ENCODE measurements at regions not wholly inside any gene's neighbourhood (a gene's known extent, or its start where the extent isn't known, plus 50 kb on each side); places are given as distances from the start of the nearest gene placed in this dataset.

DNA sequence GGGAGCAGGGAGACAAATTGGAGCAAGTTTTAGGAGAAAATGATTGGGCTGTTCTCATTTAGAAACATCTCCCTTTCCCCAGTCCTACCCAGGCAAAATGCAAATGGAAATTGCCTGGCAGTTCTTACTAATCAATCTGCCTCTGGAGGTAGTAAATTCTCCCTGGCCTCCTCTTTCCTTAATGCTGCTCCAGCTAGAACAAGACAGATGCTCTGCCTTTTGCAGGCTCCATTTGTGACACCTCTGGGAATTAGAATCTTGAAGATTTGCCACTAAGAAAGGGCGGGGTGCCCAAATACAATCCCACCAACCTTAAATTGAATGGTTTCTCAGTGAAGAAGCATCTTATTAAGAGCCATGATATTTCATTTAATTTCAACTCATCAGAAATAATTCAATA, 377.7 kb upstream of the CDH11 start:
- no peak overlapping the region for H2AFZ ChIP-seq (ENCODE audit: low read depth, low read length)
- no peaks in the 10 kb centered on the region for H3K36me3 Mint-ChIP-seq (ENCODE audit: low read depth, unreplicated experiment)
- no peak for FAIRE-seq

DNA sequence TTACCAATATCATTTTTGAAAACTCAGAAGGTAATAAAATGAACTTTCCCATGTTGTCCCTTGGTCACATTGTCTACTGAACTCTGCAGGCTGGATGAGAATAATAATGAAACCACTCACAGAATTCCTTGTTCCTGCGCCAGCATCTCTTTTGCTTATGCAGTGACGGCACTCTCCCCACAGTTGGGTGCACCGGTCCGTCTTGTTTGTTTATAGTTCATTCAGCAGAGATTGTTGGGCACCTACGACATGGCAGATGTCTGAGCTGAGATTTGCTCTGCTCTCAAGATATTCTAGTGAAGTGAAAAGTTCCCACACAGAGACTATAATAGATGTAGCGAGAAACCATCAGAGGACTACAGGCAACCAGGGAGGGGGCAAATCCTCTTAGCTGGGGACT, 375.7 kb upstream of the CDH11 start:
- Histone ChIP-seq H3K9ac (ENCODE audit: low read length) (peak overlapping the region; percentile 59), H3K79me2 (ENCODE audit: insufficient read depth, low read length) (no peaks in the 10 kb centered on the region), H3K27ac (ENCODE audit: low read depth, low read length) (peak overlapping the region; percentile 34), H4K20me1 (ENCODE audit: insufficient read depth, low read length) (no peaks in the 10 kb centered on the region), H2AFZ (ENCODE audit: low read depth, low read length) (peak overlapping the region; percentile 42), H3K4me1 (ENCODE audit: insufficient read depth, low read length) (peaks cover 7% of the 10 kb centered on the region), H3K4me2 (ENCODE audit: low read length) (peak overlapping the region; percentile 78), H3K9me3 (ENCODE audit: insufficient read depth, low read depth, low read length) (no peaks in the 10 kb centered on the region), H3K27me3 (ENCODE audit: insufficient read depth, low read length) (no peaks in the 10 kb centered on the region), H3K4me3 (ENCODE audit: insufficient read depth, low read depth, low read length) (peak overlapping the region; percentile 8), H3K36me3 (ENCODE audit: insufficient read depth, low read length) (no peaks in the 10 kb centered on the region)
- no peaks in the 10 kb centered on the region for H3K36me3 Mint-ChIP-seq (ENCODE audit: low read depth, unreplicated experiment)
- peak; percentile 79 for DNase-seq (ENCODE audit: low read depth)
- H3K27me3 Mint-ChIP-seq (ENCODE audit: low read depth, unreplicated experiment), result peaks cover 4% of the 10 kb centered on the region
- FAIRE-seq, result no peak
- H3K27ac Mint-ChIP-seq (ENCODE audit: unreplicated experiment), result no peak overlapping the region
- no peaks in the 10 kb centered on the region for H3K4me1 Mint-ChIP-seq (ENCODE audit: low read depth, unreplicated experiment)
- H3K9me3 Mint-ChIP-seq (ENCODE audit: unreplicated experiment), result peaks cover 2% of the 10 kb centered on the region
- H3K4me3 Mint-ChIP-seq (ENCODE audit: unreplicated experiment), result no peak overlapping the region
- TF ChIP-seq, protein P1, sequence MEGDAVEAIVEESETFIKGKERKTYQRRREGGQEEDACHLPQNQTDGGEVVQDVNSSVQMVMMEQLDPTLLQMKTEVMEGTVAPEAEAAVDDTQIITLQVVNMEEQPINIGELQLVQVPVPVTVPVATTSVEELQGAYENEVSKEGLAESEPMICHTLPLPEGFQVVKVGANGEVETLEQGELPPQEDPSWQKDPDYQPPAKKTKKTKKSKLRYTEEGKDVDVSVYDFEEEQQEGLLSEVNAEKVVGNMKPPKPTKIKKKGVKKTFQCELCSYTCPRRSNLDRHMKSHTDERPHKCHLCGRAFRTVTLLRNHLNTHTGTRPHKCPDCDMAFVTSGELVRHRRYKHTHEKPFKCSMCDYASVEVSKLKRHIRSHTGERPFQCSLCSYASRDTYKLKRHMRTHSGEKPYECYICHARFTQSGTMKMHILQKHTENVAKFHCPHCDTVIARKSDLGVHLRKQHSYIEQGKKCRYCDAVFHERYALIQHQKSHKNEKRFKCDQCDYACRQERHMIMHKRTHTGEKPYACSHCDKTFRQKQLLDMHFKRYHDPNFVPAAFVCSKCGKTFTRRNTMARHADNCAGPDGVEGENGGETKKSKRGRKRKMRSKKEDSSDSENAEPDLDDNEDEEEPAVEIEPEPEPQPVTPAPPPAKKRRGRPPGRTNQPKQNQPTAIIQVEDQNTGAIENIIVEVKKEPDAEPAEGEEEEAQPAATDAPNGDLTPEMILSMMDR (IDR thresholded peaks at IDR 0.05; ENCODE audit: insufficient read depth, low read depth, low read length), result no peak
- TF ChIP-seq EZH2 (IDR thresholded peaks at IDR 0.05; ENCODE audit: insufficient read depth, low read length), result no peak

More for the DNA sequence above, 377.7 kb upstream of the CDH11 start:
- no peak overlapping the region for H3K27ac Mint-ChIP-seq (ENCODE audit: unreplicated experiment)
- Histone ChIP-seq H3K9ac (ENCODE audit: low read length) (no peak overlapping the region), H3K79me2 (ENCODE audit: insufficient read depth, low read length) (no peaks in the 10 kb centered on the region), H4K20me1 (ENCODE audit: insufficient read depth, low read length) (no peaks in the 10 kb centered on the region), H3K9me3 (ENCODE audit: insufficient read depth, low read depth, low read length) (no peaks in the 10 kb centered on the region), H3K4me1 (ENCODE audit: insufficient read depth, low read length) (peaks cover 7% of the 10 kb centered on the region), H3K27me3 (ENCODE audit: insufficient read depth, low read length) (no peaks in the 10 kb centered on the region), H3K4me2 (ENCODE audit: low read length) (no peak overlapping the region), H3K27ac (ENCODE audit: low read depth, low read length) (no peak overlapping the region), H3K36me3 (ENCODE audit: insufficient read depth, low read length) (no peaks in the 10 kb centered on the region), H3K4me3 (ENCODE audit: insufficient read depth, low read depth, low read length) (no peak overlapping the region)
- H3K27me3 Mint-ChIP-seq (ENCODE audit: low read depth, unreplicated experiment), result peaks cover 4% of the 10 kb centered on the region
- peaks cover 2% of the 10 kb centered on the region for H3K9me3 Mint-ChIP-seq (ENCODE audit: unreplicated experiment)
- no peak overlapping the region for H3K4me3 Mint-ChIP-seq (ENCODE audit: unreplicated experiment)
- TF ChIP-seq, protein P1 (IDR thresholded peaks at IDR 0.05; ENCODE audit: insufficient read depth, low read depth, low read length), result no peak
- no peak for TF ChIP-seq EZH2 (IDR thresholded peaks at IDR 0.05; ENCODE audit: insufficient read depth, low read length)
- no peaks in the 10 kb centered on the region for H3K4me1 Mint-ChIP-seq (ENCODE audit: low read depth, unreplicated experiment)
- no peak for DNase-seq (ENCODE audit: low read depth)

DNA sequence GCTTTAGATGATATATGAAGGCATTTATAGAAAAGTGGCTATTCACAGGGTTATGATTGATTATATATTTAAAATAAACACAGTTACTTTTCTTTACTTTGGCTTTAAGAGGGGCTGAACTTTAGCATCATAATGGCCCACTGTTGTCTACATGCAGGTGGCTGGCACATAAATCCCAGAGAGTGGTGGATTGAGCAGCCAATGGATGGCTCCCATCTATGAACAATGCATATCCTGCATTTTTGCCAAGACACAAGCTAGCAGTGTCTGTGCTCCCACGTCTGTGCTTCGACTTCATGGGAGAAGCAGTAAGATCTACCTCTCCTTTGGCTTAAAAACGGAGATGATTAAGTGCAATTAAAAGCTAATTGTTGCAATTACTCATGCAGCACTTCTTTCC, 373.2 kb upstream of the CDH11 start:
- Histone ChIP-seq H3K9ac (ENCODE audit: low read length) (no peak overlapping the region), H3K27me3 (ENCODE audit: insufficient read depth, low read length) (no peaks in the 10 kb centered on the region), H3K79me2 (ENCODE audit: insufficient read depth, low read length) (no peaks in the 10 kb centered on the region), H2AFZ (ENCODE audit: low read depth, low read length) (no peak overlapping the region), H4K20me1 (ENCODE audit: insufficient read depth, low read length) (no peaks in the 10 kb centered on the region), H3K4me3 (ENCODE audit: insufficient read depth, low read depth, low read length) (no peak overlapping the region), H3K27ac (ENCODE audit: low read depth, low read length) (no peak overlapping the region), H3K36me3 (ENCODE audit: insufficient read depth, low read length) (no peaks in the 10 kb centered on the region), H3K4me2 (ENCODE audit: low read length) (no peak overlapping the region), H3K9me3 (ENCODE audit: insufficient read depth, low read depth, low read length) (no peaks in the 10 kb centered on the region), H3K4me1 (ENCODE audit: insufficient read depth, low read length) (peaks cover 4% of the 10 kb centered on the region)
- Mint-ChIP-seq H3K27me3 (ENCODE audit: low read depth, unreplicated experiment) (peaks cover under 1% of the 10 kb centered on the region), H3K9me3 (ENCODE audit: unreplicated experiment) (peaks cover 2% of the 10 kb centered on the region), H3K36me3 (ENCODE audit: low read depth, unreplicated experiment) (no peaks in the 10 kb centered on the region), H3K4me1 (ENCODE audit: low read depth, unreplicated experiment) (no peaks in the 10 kb centered on the region), H3K4me3 (ENCODE audit: unreplicated experiment) (no peak overlapping the region), H3K27ac (ENCODE audit: unreplicated experiment) (no peak overlapping the region)
- TF ChIP-seq, protein P1 (IDR thresholded peaks at IDR 0.05; ENCODE audit: insufficient read depth, low read depth, low read length), result no peak
- TF ChIP-seq EZH2 (IDR thresholded peaks at IDR 0.05; ENCODE audit: insufficient read depth, low read length), result no peak
- DNase-seq (ENCODE audit: low read depth), result no peak
- FAIRE-seq, result no peak
